ENCODE measurements at regions not wholly inside any gene's neighbourhood (a gene's known extent, or its start where the extent isn't known, plus 50 kb on each side); places are given as distances from the start of the nearest gene placed in this dataset.
A peak's percentile ranks its signal among the peaks of the same experiment; 100 is the strongest.

DNA sequence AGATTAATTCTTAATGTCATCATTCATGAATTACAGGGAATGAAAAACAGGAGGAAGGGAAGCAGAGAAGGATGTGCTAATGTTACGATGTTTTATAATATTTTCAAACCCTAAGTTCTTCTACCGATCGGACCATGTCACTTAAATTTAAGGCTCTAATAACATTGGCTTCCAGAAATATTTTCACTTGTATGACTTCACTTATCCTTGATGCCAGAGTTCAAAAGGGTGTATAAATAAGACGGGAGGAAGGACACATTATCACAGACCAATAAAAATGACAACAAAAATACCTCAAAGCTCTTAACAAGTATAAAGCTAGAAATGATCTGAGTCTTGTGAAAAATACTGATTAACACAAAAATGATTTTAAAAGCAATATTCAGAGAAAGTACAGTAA lies 370.4 kb upstream of the CITED2 start:
- Mint-ChIP-seq H3K4me1 (ENCODE audit: unreplicated experiment) (peaks cover 60% of the 10 kb centered on the region), H3K27me3 (ENCODE audit: unreplicated experiment) (no peaks in the 10 kb centered on the region), H3K9me3 (ENCODE audit: unreplicated experiment) (peaks cover 6% of the 10 kb centered on the region), H3K27ac (ENCODE audit: unreplicated experiment) (peak overlapping the region; percentile 64), H3K36me3 (ENCODE audit: unreplicated experiment) (no peaks in the 10 kb centered on the region), H3K4me3 (ENCODE audit: unreplicated experiment) (no peak overlapping the region)
- no peak for DNase-seq (ENCODE audit: extremely low spot score, unreplicated experiment)
- TF ChIP-seq, protein P1, sequence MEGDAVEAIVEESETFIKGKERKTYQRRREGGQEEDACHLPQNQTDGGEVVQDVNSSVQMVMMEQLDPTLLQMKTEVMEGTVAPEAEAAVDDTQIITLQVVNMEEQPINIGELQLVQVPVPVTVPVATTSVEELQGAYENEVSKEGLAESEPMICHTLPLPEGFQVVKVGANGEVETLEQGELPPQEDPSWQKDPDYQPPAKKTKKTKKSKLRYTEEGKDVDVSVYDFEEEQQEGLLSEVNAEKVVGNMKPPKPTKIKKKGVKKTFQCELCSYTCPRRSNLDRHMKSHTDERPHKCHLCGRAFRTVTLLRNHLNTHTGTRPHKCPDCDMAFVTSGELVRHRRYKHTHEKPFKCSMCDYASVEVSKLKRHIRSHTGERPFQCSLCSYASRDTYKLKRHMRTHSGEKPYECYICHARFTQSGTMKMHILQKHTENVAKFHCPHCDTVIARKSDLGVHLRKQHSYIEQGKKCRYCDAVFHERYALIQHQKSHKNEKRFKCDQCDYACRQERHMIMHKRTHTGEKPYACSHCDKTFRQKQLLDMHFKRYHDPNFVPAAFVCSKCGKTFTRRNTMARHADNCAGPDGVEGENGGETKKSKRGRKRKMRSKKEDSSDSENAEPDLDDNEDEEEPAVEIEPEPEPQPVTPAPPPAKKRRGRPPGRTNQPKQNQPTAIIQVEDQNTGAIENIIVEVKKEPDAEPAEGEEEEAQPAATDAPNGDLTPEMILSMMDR (IDR thresholded peaks at IDR 0.05) = no peak

DNA sequence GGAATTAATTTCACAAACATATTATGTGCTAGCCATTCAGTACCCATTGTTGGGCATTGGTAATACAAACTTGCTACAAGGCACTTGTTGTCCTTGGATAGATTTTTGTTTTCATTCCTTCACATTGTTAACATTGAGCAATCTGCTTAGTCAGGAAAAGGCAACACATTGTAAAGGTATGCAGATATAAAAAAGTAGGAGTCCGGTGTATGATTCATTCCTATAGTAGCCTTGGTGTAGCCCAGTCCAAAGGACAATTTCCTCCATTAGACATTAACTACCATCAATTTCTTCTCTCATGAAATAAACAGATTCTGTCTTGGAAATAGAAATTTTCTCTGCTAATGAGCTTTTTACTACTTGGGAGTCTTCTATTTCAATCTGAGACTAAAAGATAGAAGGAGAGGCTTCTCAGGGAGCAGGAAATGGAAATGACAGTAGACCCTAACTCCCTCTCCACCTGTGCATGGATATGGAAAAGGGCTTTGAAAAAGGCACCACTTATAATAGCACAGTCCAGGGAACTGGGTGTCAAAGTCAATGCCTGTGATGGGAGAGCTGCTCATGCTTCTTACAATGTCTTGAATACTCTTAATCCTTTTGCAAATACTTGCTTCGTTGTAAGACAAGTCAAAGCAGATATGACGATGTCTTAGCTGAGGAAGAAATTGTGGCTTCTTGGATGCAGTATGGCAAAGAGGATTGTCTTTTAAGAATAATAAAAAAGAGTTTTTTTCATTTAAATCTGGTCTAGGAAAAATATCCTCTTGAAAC lies 369.4 kb upstream of the CITED2 start:
- Mint-ChIP-seq H3K9me3 (ENCODE audit: unreplicated experiment) (peaks cover 6% of the 10 kb centered on the region), H3K4me1 (ENCODE audit: unreplicated experiment) (peaks cover 54% of the 10 kb centered on the region), H3K4me3 (ENCODE audit: unreplicated experiment) (no peak overlapping the region), H3K27me3 (ENCODE audit: unreplicated experiment) (no peaks in the 10 kb centered on the region), H3K36me3 (ENCODE audit: unreplicated experiment) (no peaks in the 10 kb centered on the region), H3K27ac (ENCODE audit: unreplicated experiment) (peak overlapping the region; percentile 64)
- TF ChIP-seq, protein P1 (IDR thresholded peaks at IDR 0.05) = no peak
- DNase-seq (ENCODE audit: extremely low spot score, unreplicated experiment) = no peak

DNA sequence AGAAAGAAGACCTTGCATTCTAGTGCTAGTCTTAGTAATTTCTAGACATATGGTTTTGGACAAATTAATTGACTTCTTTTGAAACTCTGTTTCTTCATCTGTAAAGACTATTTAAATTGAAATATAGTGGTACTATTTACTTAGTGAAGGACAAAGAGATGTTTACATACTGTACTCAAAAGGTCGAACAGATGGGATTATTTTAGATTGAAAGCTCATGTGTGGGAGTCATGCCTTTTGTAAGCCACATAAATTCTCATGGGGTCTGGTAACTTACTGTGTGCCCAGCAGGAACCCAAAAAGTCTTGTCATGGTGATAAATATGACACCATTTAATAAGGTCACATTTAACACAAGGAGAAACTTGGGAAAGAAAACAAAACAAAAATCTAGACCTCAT lies 368.2 kb upstream of the CITED2 start:
- TF ChIP-seq, protein P1 (IDR thresholded peaks at IDR 0.05) = no peak
- no peak overlapping the region for H3K4me3 Mint-ChIP-seq (ENCODE audit: unreplicated experiment)
- peaks cover 6% of the 10 kb centered on the region for H3K9me3 Mint-ChIP-seq (ENCODE audit: unreplicated experiment)
- peaks cover 47% of the 10 kb centered on the region for H3K4me1 Mint-ChIP-seq (ENCODE audit: unreplicated experiment)
- no peaks in the 10 kb centered on the region for H3K36me3 Mint-ChIP-seq (ENCODE audit: unreplicated experiment)
- no peak for DNase-seq (ENCODE audit: extremely low spot score, unreplicated experiment)
- peak overlapping the region; percentile 64 for H3K27ac Mint-ChIP-seq (ENCODE audit: unreplicated experiment)
- no peaks in the 10 kb centered on the region for H3K27me3 Mint-ChIP-seq (ENCODE audit: unreplicated experiment)

- peaks cover 22% of the 10 kb centered on the region for H3K4me1 Mint-ChIP-seq (ENCODE audit: unreplicated experiment)
- H3K4me3 Mint-ChIP-seq (ENCODE audit: unreplicated experiment) = no peak overlapping the region
- H3K36me3 Mint-ChIP-seq (ENCODE audit: unreplicated experiment) = no peaks in the 10 kb centered on the region
- H3K27ac Mint-ChIP-seq (ENCODE audit: unreplicated experiment) = no peak overlapping the region
- TF ChIP-seq, protein P1 (IDR thresholded peaks at IDR 0.05) = no peak
- no peak for DNase-seq (ENCODE audit: extremely low spot score, unreplicated experiment)
- peaks cover 6% of the 10 kb centered on the region for H3K9me3 Mint-ChIP-seq (ENCODE audit: unreplicated experiment)
- no peaks in the 10 kb centered on the region for H3K27me3 Mint-ChIP-seq (ENCODE audit: unreplicated experiment)
Observed at GRCh38 chr6:139738801-139739455, 364.5 kb upstream of the CITED2 start.

DNA sequence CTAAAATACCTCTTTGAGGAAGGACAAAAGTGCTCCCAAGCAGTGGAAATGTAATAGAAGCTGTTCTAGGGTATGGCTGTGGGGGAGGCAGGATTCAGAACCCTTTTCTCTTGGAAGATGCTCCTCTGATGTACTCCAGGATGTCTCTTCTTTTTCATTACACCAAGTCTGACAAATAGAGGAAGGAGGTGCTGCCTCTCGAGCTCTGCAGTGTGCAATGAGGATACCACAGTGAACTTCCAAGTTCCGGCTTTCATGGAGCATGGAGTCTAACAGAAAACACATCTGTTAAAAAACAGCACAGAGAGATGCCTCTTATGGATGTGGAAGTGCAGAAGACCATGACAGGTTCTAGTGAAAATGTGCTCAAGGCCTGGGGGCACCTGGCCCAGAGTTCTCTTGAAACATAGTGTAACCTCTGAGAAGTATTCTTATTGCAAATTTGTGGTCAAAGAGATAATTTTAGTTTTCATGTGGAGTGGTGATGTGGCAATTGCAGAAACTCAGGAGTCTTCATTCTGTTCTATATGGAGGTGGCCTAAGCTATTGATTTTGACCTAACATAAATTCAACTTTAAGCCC lies 362.0 kb upstream of the CITED2 start:
- TF ChIP-seq, protein P1 (IDR thresholded peaks at IDR 0.05) = no peak
- no peak for DNase-seq (ENCODE audit: extremely low spot score, unreplicated experiment)
- H3K4me3 Mint-ChIP-seq (ENCODE audit: unreplicated experiment) = no peak overlapping the region
- no peaks in the 10 kb centered on the region for H3K27me3 Mint-ChIP-seq (ENCODE audit: unreplicated experiment)
- peaks cover 6% of the 10 kb centered on the region for H3K9me3 Mint-ChIP-seq (ENCODE audit: unreplicated experiment)
- H3K4me1 Mint-ChIP-seq (ENCODE audit: unreplicated experiment) = peaks cover 11% of the 10 kb centered on the region
- H3K36me3 Mint-ChIP-seq (ENCODE audit: unreplicated experiment) = no peaks in the 10 kb centered on the region
- H3K27ac Mint-ChIP-seq (ENCODE audit: unreplicated experiment) = no peak overlapping the region

Measured in osteocyte (in vitro differentiated cells).